Hepatocyte (in vitro differentiated cells): ENCODE measurements at regions not wholly inside any gene's neighbourhood (a gene's known extent, or its start where the extent isn't known, plus 50 kb on each side); places are given as distances from the start of the nearest gene placed in this dataset.
A peak's percentile ranks its signal among the peaks of the same experiment; 100 is the strongest.

ENCODE experiments used
- DNase-seq: peaks from one replicate; pipeline ENCODE4 v3.0.0-alpha.2; 2016; ENCODE audit warnings: low spot score
- H2AFZ ChIP-seq: fragments of 200-600 bp; sonication (generic); 2 replicates; pipeline ENCODE4 v1.6.0; 2016; ENCODE audit warnings: antibody characterized with exemption, mild to moderate bottlenecking
- H3K27ac ChIP-seq: fragments of 200-600 bp; sonication (generic); 2 replicates; pipeline ENCODE4 v1.5.1; 2016; ENCODE audit warnings: mild to moderate bottlenecking
- H3K27me3 ChIP-seq: fragments of 200-600 bp; sonication (generic); 2 replicates; pipeline ENCODE4 v1.6.1; 2016
- H3K36me3 ChIP-seq: fragments of 200-600 bp; sonication (generic); replicated peaks from 2 replicates; pipeline ENCODE4 v1.5.1; 2016; ENCODE audit warnings: low read depth; ENCODE audit not compliant: insufficient read depth
- H3K4me1 ChIP-seq: fragments of 200-600 bp; sonication (generic); 2 replicates; pipeline ENCODE4 v1.5.1; 2016; ENCODE audit warnings: mild to moderate bottlenecking, moderate library complexity; ENCODE audit not compliant: insufficient read depth
- H3K4me2 ChIP-seq: fragments of 200-600 bp; sonication (generic); 2 replicates; pipeline ENCODE4 v1.6.0; 2016
- H3K4me3 ChIP-seq: fragments of 200-600 bp; sonication (generic); 2 replicates; pipeline ENCODE4 v1.5.1; 2016; ENCODE audit warnings: mild to moderate bottlenecking
- H3K79me2 ChIP-seq: fragments of 200-600 bp; sonication (generic); 2 replicates; pipeline ENCODE4 v1.6.0; 2017; ENCODE audit warnings: mild to moderate bottlenecking
- H3K9me2 ChIP-seq: fragments of 200-600 bp; sonication (generic); replicated peaks from 2 replicates; pipeline ENCODE4 v1.6.0; 2017; ENCODE audit warnings: mild to moderate bottlenecking; ENCODE audit not compliant: insufficient read depth
- H3K9me3 ChIP-seq: fragments of 200-600 bp; sonication (generic); 2 replicates; pipeline ENCODE4 v1.5.1; 2016; ENCODE audit warnings: low read depth, mild to moderate bottlenecking
- H4K20me1 ChIP-seq: fragments of 200-600 bp; sonication (generic); 2 replicates; pipeline ENCODE4 v1.6.0; 2016; ENCODE audit warnings: mild to moderate bottlenecking; ENCODE audit not compliant: insufficient read depth, poor library complexity, severe bottlenecking
- EZH2 ChIP-seq: fragments of 200-600 bp; sonication (generic); IDR thresholded peaks from 2 replicates; pipeline ENCODE4 v1.6.1; 2016; ENCODE audit warnings: antibody characterized with exemption, mild to moderate bottlenecking, borderline replicate concordance
- EZH2phosphoT487 ChIP-seq: fragments of 200-600 bp; sonication (generic); IDR thresholded peaks from one replicate; pipeline ENCODE4 v1.6.1; 2018; ENCODE audit warnings: antibody characterized with exemption, mild to moderate bottlenecking, low read depth, moderate library complexity; ENCODE audit not compliant: unreplicated experiment, severe bottlenecking
- WGBS: methylation state at CpG from one replicate; pipeline ENCODE4 v1.1.6; 2016; ENCODE audit warnings: low lambda C conversion rate; ENCODE audit errors: missing lambda C conversion rate; 5-methylcytosine and 5-hydroxymethylcytosine counted together
- TF ChIP-seq, protein P1 (sequence below): fragments of 200-600 bp; sonication (generic); IDR thresholded peaks from 2 replicates; pipeline ENCODE4 v1.5.1; 2016; ENCODE audit warnings: antibody characterized with exemption, mild to moderate bottlenecking; ENCODE audit not compliant: poor library complexity

DNA sequence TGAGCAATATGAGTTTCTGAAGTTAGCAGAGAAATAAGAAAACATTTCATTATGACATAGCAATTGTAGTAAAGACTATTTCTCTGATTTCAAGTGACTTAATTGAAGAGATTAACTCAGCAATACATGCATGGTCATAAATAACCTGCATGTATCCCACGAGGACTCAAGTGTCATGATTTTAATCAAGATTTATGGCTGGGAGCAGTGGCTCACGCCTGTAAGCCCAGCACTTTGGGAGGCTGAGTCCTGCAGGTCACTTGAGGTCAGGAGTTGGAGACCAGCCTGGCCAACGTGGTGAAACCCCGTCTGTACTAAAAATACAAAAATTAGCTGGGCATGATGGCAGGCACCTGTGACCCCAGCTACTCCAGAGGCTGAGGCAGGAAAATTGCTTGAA lies 311.9 kb upstream of the PLD5 start:
- Histone ChIP-seq H3K36me3 (no peaks in the 10 kb centered on the region), H3K9me3 (no peaks in the 10 kb centered on the region), H3K4me3 (no peak overlapping the region), H3K9me2 (no peaks in the 10 kb centered on the region), H3K27ac (no peak overlapping the region), H3K79me2 (no peaks in the 10 kb centered on the region), H3K4me1 (no peaks in the 10 kb centered on the region), H2AFZ (no peak overlapping the region), H3K27me3 (no peaks in the 10 kb centered on the region), H4K20me1 (no peaks in the 10 kb centered on the region), H3K4me2 (no peak overlapping the region)
- TF ChIP-seq, protein P1, sequence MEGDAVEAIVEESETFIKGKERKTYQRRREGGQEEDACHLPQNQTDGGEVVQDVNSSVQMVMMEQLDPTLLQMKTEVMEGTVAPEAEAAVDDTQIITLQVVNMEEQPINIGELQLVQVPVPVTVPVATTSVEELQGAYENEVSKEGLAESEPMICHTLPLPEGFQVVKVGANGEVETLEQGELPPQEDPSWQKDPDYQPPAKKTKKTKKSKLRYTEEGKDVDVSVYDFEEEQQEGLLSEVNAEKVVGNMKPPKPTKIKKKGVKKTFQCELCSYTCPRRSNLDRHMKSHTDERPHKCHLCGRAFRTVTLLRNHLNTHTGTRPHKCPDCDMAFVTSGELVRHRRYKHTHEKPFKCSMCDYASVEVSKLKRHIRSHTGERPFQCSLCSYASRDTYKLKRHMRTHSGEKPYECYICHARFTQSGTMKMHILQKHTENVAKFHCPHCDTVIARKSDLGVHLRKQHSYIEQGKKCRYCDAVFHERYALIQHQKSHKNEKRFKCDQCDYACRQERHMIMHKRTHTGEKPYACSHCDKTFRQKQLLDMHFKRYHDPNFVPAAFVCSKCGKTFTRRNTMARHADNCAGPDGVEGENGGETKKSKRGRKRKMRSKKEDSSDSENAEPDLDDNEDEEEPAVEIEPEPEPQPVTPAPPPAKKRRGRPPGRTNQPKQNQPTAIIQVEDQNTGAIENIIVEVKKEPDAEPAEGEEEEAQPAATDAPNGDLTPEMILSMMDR, result no peak
- no peak for TF ChIP-seq EZH2
- 42% methylated on average over 4 of the region's 4 CpGs for WGBS
- DNase-seq, result no peak

- no peak overlapping the region for H2AFZ ChIP-seq
- H3K27me3 ChIP-seq, result no peaks in the 10 kb centered on the region
- DNase-seq, result no peak
- no peaks in the 10 kb centered on the region for H4K20me1 ChIP-seq
- no peaks in the 10 kb centered on the region for H3K4me1 ChIP-seq
- H3K4me3 ChIP-seq, result no peak overlapping the region
- TF ChIP-seq EZH2, result no peak
- no peak for TF ChIP-seq EZH2phosphoT487
- TF ChIP-seq, protein P1, result no peak
- no peaks in the 10 kb centered on the region for H3K9me3 ChIP-seq
- no peak overlapping the region for H3K27ac ChIP-seq
- H3K79me2 ChIP-seq, result no peaks in the 10 kb centered on the region
- no peaks in the 10 kb centered on the region for H3K9me2 ChIP-seq
- WGBS, result 63% methylated on average over 4 of the region's 4 CpGs
- H3K4me2 ChIP-seq, result no peak overlapping the region
- H3K36me3 ChIP-seq, result no peaks in the 10 kb centered on the region
These were observed 304.3 kb upstream of the PLD5 start for GRCh38 chr1:242828828-242829227.

DNA sequence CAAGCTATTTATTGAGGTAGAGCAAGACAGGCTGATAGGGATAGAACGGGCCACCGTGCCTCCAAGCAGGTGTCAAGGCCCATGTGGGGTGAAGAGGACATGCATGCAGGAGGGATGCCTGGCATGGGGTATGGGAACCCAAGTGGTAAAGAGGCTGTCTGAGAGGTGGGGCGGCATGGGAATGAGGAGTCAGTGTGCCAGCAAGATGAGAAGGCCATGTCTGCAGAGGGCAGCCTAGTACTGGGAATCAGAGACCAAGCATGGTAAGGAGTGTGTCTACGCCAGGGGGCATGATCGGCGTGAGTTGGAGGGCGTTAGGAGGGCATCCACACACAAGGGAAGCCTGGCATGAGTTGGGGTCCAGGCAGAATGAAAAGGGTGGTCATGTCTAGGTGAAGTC lies 303.7 kb upstream of the PLD5 start:
- Histone ChIP-seq H3K9me3 (no peaks in the 10 kb centered on the region), H3K4me2 (no peak overlapping the region), H3K79me2 (no peaks in the 10 kb centered on the region), H3K4me1 (no peaks in the 10 kb centered on the region), H3K27me3 (no peaks in the 10 kb centered on the region), H4K20me1 (no peaks in the 10 kb centered on the region), H3K27ac (no peak overlapping the region), H3K36me3 (no peaks in the 10 kb centered on the region), H2AFZ (no peak overlapping the region), H3K4me3 (no peak overlapping the region), H3K9me2 (no peaks in the 10 kb centered on the region)
- TF ChIP-seq EZH2phosphoT487, result no peak
- TF ChIP-seq EZH2, result no peak
- TF ChIP-seq, protein P1, result no peak
- WGBS, result 90% methylated on average over 7 of the region's 7 CpGs
- no peak for DNase-seq

GRCh38 chr1:242827538-242827937 lies 303.0 kb upstream of the PLD5 start:
- no peak overlapping the region for H3K4me3 ChIP-seq
- H3K9me3 ChIP-seq, result no peaks in the 10 kb centered on the region
- H3K27ac ChIP-seq, result no peak overlapping the region
- no peaks in the 10 kb centered on the region for H3K36me3 ChIP-seq
- H2AFZ ChIP-seq, result no peak overlapping the region
- no peaks in the 10 kb centered on the region for H3K79me2 ChIP-seq
- H3K4me1 ChIP-seq, result no peaks in the 10 kb centered on the region
- TF ChIP-seq EZH2 (no peak), EZH2phosphoT487 (no peak)
- TF ChIP-seq, protein P1, result no peak
- H4K20me1 ChIP-seq, result no peaks in the 10 kb centered on the region
- DNase-seq, result peak; percentile 19
- no peaks in the 10 kb centered on the region for H3K9me2 ChIP-seq
- no peaks in the 10 kb centered on the region for H3K27me3 ChIP-seq
- no peak overlapping the region for H3K4me2 ChIP-seq
